ENCODE measurements at regions not wholly inside any gene's neighbourhood (a gene's known extent, or its start where the extent isn't known, plus 50 kb on each side); places are given as distances from the start of the nearest gene placed in this dataset.
"Not testable (repeated sequence)": the region's sequence is repeated elsewhere in the genome, so short reads cannot be mapped to it uniquely, and the experiment has no call there.

DNA sequence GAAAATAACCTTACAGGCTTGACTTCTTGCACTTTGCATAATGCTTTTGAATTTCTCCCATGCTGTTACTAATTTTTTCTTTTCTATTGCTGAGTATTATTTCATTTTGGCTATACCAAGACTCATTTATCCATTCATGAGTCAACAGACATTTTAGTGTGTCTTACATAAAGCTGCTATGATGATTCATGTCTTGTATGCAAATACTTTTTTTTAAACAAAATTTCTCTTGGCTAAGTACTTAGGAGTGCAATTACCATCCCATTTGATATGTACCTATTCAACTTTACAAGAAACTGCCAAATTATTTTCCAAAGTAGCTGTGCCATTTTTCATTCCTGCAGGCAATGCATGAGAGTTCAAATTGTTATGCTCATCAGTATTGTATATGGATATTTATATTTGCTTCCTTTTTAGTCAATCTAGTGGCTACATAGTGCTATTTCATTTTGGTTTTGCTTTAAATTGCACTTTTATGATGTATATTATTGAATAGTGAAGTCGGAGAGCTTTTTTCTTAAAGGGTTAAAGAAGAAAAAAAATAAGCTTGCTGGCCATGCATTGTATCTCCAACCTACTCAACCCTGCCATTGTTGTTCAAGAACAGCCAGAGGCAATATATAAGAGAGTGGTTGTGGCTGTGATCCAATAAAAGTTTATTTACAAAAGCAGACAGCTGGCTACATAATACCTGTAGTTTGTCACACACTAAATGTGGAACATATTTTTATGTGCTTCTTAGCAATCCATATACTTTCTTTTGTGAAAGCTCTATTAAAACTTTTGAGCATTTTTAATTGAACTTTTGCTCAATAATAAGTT, 862.8 kb downstream of the KCNT2 start:
- DNase-seq (ENCODE audit: low read depth), result peak; percentile 8

DNA sequence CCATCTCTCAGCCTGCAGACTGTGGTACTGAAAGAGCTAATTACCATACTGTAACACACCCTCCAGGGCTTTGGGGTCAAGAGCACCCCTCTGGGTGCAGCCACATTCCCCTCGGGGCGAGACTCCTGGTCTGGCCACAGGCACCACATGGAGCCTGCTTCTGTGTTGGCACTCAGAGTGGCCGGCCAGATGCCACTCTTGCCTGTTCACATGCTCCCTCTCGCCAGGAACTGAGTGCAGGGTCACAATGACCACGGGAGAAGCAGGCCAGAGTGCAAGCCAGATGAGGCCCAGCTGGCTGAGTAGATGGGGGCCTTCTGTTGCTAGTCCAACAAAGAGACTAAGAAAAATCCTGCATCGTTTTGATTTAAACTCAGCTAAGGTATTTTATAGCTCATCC, 864.0 kb downstream of the KCNT2 start:
- no peak for DNase-seq (ENCODE audit: low read depth)

GRCh38 chr1:195740862-195741261, 867.4 kb downstream of the KCNT2 start:
- no peak for DNase-seq (ENCODE audit: low read depth)

DNA sequence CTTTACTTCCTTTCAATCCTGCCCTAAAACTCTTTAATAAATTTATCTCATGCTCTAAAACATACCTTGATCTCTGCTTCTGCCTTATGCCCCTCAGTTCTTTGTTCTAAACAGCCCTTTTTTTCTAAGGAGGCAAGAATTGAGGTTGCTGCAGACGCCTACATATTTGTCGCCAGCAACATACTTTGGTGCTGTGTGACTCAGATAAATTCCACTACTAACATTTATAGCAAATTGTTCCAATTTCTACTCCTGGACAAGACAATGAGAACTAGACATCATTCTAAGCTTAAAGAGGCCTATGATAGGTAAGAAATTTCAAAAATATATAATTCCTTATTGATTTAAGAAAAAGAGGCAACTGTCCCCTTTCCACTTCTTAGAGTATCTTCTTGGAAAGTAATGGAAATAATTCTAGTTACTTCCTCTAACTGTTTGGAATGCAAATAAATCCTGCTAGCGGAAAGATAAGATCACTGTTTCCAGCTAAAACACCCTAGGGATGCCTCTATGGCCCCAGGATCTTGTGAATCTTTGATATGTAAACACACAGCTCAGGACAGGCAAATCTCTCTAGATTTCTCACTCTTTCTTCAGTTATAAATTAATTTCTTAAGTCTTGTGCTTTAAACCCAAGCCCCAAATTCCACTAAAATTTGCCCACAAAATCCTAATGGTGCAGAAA, 869.1 kb downstream of the KCNT2 start:
- DNase-seq (ENCODE audit: low read depth), result peak; percentile 10

DNA sequence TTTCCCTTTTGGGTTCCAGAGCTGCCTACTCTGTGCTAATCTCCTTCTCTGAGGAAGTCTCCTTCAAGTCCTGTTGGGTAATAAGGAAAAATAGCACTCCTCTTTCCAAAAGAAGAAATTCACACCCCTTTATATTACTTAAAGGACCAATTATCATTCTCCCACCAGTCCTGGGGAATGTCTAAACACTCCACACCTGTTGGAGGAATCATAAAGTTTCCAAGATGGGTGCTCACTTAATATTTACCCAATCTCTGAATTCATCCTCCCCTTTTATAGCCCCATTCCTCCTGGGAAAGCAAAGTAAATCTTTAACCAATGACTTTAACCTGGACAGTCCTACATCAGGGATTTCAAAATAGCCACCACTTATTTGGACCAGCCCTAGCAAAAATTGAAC, 873.1 kb downstream of the KCNT2 start:
- DNase-seq (ENCODE audit: low read depth), result no peak

GRCh38 chr1:195733826-195734225, 874.4 kb downstream of the KCNT2 start:
- DNase-seq (ENCODE audit: low read depth), result peak; percentile 26

GRCh38 chr1:195733408-195733807, 874.8 kb downstream of the KCNT2 start:
- DNase-seq (ENCODE audit: low read depth), result peak; percentile 1

GRCh38 chr1:195731385-195731784, 876.9 kb downstream of the KCNT2 start:
- no peak for DNase-seq (ENCODE audit: low read depth)

DNA sequence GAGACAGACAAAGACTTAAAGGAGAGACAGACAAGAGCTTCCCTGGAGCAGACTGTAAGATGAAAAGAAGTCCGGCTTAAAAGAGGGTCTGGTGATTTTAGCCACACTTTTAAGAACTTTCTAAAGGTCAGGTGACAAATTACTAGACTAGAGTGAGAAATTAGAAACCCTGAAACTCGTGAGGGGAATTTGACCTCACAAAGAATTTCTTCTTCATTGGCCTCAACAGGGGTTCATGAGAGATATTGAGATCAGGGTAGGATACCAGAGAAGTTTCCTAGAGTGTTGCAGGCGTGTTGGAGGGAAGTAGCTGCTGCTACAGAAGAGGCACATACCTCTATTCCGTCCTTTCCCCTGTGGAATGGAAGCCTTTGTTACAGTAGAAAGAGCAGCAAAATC, 884.4 kb downstream of the KCNT2 start:
- no peak for DNase-seq (ENCODE audit: low read depth)

DNA sequence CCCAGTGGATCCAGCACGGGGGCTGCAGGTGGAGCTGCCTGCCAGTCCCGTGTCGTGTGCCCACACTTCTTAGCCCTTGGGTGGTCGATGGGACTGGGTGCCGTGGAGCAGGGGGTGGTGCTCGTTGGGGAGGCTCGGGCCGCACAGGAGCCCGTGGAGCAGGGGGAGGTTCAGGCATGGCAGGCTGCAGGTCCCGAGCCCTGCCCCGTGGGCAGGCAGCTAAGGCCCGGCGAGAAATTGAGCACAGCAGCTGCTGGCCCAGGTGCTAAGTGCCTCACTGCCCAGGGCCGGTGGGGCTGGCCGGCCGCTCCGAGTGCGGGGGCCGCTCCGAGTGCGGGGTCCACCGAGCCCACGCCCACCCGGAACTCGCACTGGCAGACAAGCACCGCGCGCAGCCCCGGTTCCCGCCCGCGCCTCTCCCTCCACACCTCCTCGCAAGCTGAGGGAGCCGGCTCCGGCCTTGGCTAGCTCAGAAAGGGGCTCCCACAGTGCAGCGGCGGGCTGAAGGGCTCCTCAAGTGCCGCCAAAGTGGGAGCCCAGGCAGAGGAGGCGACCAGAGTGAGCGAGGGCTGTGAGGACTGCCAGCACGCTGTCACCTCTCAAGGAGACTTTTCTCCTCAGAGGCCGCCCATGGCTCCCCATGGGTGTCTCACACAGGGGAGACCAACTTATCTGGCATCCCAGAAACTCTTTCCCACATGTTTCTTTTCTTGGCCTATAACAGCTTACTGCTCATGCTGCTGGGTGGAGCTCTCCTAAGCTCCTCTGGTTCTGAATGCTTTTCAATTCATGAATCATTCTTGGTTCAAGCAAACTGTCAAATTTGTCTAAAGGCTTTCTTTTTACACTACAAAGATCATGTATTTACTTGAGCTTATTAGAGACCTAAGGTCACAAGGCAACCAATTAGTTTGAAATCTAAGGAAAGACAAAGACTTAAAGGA, 885.1 kb downstream of the KCNT2 start:
- DNase-seq (ENCODE audit: low read depth), result not testable (repeated sequence)

- DNase-seq (ENCODE audit: low read depth), result not testable (repeated sequence)
These were observed 886.1 kb downstream of the KCNT2 start for GRCh38 chr1:195722146-195722545.

DNA sequence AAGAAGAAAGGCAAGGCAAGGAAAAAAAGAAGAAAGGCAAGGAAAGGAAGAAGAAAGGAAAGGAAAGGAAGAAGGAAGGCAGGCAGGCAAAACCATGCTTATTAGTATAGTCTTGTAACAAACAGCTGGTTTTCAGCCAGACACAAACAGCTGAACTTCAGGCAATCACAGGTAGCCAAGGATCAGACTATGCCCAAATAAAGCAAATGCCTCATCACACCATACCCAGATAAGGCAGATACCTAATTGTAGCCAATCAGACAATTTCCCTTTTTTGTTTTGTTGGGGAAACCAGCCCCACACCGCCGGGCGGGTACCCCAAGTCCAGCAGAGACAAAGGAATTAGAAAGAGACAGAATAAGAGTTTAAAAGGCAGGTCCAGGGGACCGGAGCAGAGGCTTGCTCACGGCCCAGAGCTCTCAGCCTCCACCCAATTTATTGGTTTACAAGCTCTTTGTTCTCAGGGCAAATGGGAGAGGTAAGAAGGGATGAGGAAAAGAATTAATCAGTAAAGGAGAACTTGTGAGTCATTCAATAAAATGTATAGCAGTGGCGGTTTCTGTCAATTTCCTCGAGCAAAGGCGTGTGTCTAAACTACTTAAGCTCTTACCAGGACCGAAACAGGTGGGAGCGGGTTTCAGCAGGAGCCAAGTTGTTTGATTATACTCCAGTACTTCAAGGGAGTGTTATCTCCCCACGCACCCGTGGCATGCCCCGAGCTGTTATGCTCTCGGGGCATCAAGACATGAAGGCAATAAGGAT, 886.8 kb downstream of the KCNT2 start:
- DNase-seq (ENCODE audit: low read depth), result no peak

- DNase-seq (ENCODE audit: low read depth), result peak; percentile 2
These were observed 890.6 kb downstream of the KCNT2 start for GRCh38 chr1:195717651-195718050.

- DNase-seq (ENCODE audit: low read depth), result no peak
These were observed 892.6 kb downstream of the KCNT2 start for GRCh38 chr1:195715652-195716051.

DNA sequence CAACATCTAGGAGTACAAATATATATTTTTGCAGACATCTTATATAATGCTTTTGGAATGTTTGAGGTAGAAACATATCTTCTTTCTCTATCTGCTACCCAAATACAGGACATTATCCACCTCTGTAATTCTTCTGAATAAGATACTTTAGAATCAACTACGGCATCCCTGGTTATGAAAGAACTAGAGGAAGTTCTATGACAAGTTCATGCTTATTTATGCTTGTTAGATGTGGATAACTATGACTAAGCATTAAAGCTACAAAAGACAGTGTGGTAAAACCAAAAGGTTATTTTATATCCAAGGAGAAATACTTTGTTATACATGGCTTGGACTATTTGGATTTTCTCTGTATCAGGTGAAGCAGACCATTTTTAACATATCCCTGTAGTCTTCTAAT, 894.0 kb downstream of the KCNT2 start:
- DNase-seq (ENCODE audit: low read depth), result peak; percentile 44

- no peak for DNase-seq (ENCODE audit: low read depth)
These were observed 898.4 kb downstream of the KCNT2 start for GRCh38 chr1:195709821-195710220.

DNA sequence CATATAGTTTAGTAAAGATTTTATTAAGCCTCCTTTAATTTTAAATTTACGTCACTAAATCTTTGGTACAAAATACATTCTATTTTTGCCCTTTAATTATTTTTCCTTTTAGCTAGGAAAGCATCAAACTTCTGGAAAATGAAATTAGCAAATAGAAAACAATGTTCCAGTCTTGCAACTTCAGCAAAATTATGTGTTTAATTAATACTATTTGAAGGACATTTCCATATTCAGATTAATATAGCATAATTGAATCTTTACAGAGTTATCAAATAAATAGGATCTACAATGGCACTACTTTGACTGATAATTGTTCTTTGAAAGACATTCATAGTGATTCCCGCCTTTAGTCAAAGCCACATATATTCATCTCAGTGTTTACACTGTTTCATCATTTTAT, 904.2 kb downstream of the KCNT2 start:
- DNase-seq (ENCODE audit: low read depth), result no peak

- no peak for DNase-seq (ENCODE audit: low read depth)
These were observed 907.1 kb downstream of the KCNT2 start for GRCh38 chr1:195701149-195701548.

GRCh38 chr1:195697130-195697529, 911.1 kb downstream of the KCNT2 start:
- no peak for DNase-seq (ENCODE audit: low read depth)

DNA sequence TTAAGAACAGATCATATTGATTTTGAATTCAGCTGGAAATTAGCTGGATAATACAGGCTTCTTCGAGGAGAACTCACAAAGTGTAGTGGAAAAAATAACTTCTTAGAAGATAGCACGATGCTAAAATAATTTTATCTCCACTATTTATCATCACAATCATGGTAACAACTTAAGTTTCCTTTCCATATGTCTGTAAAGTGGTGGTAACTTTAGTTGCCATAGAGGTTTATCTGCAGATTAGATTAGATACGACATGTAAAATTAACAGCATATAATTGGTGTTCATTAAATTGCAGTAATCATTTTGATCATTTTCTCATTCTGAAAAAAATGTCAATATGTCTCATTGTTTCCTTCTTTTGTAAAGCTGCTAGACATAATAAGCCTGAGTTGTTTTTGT, 921.5 kb downstream of the KCNT2 start:
- DNase-seq (ENCODE audit: low read depth), result no peak

- peak; percentile 12 for DNase-seq (ENCODE audit: low read depth)
These were observed 943.6 kb downstream of the KCNT2 start for GRCh38 chr1:195664628-195665027.
